Nephron (organoid): ENCODE measurements at regions not wholly inside any gene's neighbourhood (a gene's known extent, or its start where the extent isn't known, plus 50 kb on each side); places are given as distances from the start of the nearest gene placed in this dataset.

ENCODE experiments used
- H3K27ac Mint-ChIP-seq, 3 experiments: 2 replicates each; pipeline ENCODE4 v1.8.0; 2020; ENCODE audit warnings: mixed read lengths in 3 of 3, mild to moderate bottlenecking in 2 of 3, moderate library complexity in 1 of 3
- H3K27me3 Mint-ChIP-seq: 2 replicates; pipeline ENCODE4 v1.8.0; 2021; ENCODE audit warnings: low read depth, mild to moderate bottlenecking, moderate library complexity, mixed read lengths
- H3K36me3 Mint-ChIP-seq: 2 replicates; pipeline ENCODE4 v1.8.0; 2020; ENCODE audit warnings: low read depth, mixed read lengths
- H3K4me1 Mint-ChIP-seq: 2 replicates; pipeline ENCODE4 v1.8.0; 2020; ENCODE audit warnings: mixed read lengths
- H3K4me3 Mint-ChIP-seq, 3 experiments: 2 replicates each; pipeline ENCODE4 v1.8.0; 2020; ENCODE audit warnings: mild to moderate bottlenecking in 3 of 3, mixed read lengths in 3 of 3, moderate library complexity in 2 of 3
- H3K9me3 Mint-ChIP-seq: 2 replicates; pipeline ENCODE4 v1.8.0; 2020; ENCODE audit warnings: mixed read lengths
- TF ChIP-seq, protein P1 (sequence below), 3 experiments: fragments of 200-600 bp; sonication (generic); IDR thresholded peaks; one replicate each; pipeline ENCODE4 v1.5.0; 2021; ENCODE audit warnings: antibody characterized with exemption in 3 of 3; ENCODE audit not compliant: unreplicated experiment in 3 of 3

DNA sequence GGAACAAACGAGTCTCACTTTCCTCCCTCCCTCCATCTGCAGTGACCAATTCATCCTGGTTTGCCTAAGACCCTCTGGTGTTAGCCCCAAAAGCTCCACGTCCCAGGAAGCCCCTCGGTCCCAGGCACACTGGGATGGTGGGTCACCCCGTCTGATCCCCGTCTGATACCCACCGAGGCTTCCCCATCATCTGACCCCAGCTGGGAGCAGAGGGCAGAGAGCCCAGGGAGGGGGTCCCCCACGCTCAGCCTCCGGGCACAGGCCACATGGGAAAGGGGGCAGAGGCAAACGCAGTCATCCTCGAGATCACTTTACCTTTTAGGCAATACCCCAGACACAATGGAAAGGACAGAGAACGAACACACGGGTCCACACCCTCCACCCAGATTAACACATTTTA is 291.6 kb upstream of the PPP2R2D start:
- Mint-ChIP-seq H3K9me3 (peaks cover 19% of the 10 kb centered on the region), H3K36me3 (peaks cover 3% of the 10 kb centered on the region), H3K4me3 (no peak overlapping the region), H3K27ac (no peak overlapping the region), H3K4me1 (no peaks in the 10 kb centered on the region), H3K27me3 (peaks cover 12% of the 10 kb centered on the region)
- TF ChIP-seq, protein P1, sequence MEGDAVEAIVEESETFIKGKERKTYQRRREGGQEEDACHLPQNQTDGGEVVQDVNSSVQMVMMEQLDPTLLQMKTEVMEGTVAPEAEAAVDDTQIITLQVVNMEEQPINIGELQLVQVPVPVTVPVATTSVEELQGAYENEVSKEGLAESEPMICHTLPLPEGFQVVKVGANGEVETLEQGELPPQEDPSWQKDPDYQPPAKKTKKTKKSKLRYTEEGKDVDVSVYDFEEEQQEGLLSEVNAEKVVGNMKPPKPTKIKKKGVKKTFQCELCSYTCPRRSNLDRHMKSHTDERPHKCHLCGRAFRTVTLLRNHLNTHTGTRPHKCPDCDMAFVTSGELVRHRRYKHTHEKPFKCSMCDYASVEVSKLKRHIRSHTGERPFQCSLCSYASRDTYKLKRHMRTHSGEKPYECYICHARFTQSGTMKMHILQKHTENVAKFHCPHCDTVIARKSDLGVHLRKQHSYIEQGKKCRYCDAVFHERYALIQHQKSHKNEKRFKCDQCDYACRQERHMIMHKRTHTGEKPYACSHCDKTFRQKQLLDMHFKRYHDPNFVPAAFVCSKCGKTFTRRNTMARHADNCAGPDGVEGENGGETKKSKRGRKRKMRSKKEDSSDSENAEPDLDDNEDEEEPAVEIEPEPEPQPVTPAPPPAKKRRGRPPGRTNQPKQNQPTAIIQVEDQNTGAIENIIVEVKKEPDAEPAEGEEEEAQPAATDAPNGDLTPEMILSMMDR (IDR thresholded peaks at IDR 0.05; ENCODE audit: unreplicated experiment in 3 of 3), result no peak

DNA sequence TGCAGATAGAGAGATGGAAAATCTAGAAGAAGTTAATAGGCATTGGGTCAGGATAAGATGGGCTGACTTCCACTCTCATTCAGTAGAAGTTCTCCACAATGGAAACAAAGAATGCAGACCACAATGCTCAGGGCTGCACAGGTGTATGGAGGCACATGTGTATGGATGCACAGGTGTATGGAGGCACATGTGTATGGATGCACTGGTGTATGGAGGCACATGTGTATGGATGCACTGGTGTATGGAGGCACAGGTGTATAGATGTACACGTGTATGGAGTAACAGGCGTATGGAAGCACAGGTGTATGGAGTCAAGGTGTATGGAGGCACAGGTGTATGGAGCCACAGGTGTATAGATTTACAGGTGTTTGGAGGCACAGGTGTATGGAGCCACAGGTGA is 285.7 kb upstream of the PPP2R2D start:
- Mint-ChIP-seq H3K4me1 (no peaks in the 10 kb centered on the region), H3K27me3 (peaks cover 20% of the 10 kb centered on the region), H3K27ac (no peak overlapping the region), H3K4me3 (no peak overlapping the region), H3K36me3 (no peaks in the 10 kb centered on the region), H3K9me3 (no peaks in the 10 kb centered on the region)
- TF ChIP-seq, protein P1 (IDR thresholded peaks at IDR 0.05; ENCODE audit: unreplicated experiment in 3 of 3), result no peak

DNA sequence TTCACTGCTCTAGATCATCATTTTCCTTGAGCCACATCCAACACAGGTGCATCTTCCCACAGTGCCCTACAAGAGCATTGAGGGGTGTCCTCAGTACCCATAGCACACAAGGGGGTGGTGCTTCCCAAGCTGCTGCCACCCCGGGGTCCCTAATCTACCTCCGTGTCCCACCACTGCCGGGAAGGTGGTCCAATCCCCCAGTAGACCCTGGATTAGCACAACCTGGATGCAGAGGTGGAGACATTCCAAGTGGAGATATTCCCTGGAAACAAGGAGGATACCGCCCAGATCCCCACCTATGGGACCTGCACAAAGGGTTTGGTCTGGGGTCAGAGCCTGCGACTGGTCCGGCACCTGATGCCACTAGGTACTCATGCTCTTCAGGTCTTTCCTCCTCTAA is 284.8 kb upstream of the PPP2R2D start:
- TF ChIP-seq, protein P1 (IDR thresholded peaks at IDR 0.05; ENCODE audit: unreplicated experiment in 3 of 3), result no peak
- no peaks in the 10 kb centered on the region for H3K4me1 Mint-ChIP-seq
- H3K9me3 Mint-ChIP-seq, result no peaks in the 10 kb centered on the region
- H3K27ac Mint-ChIP-seq, result no peak overlapping the region
- no peaks in the 10 kb centered on the region for H3K36me3 Mint-ChIP-seq
- H3K4me3 Mint-ChIP-seq, result no peak overlapping the region
- H3K27me3 Mint-ChIP-seq, result peaks cover 20% of the 10 kb centered on the region

DNA sequence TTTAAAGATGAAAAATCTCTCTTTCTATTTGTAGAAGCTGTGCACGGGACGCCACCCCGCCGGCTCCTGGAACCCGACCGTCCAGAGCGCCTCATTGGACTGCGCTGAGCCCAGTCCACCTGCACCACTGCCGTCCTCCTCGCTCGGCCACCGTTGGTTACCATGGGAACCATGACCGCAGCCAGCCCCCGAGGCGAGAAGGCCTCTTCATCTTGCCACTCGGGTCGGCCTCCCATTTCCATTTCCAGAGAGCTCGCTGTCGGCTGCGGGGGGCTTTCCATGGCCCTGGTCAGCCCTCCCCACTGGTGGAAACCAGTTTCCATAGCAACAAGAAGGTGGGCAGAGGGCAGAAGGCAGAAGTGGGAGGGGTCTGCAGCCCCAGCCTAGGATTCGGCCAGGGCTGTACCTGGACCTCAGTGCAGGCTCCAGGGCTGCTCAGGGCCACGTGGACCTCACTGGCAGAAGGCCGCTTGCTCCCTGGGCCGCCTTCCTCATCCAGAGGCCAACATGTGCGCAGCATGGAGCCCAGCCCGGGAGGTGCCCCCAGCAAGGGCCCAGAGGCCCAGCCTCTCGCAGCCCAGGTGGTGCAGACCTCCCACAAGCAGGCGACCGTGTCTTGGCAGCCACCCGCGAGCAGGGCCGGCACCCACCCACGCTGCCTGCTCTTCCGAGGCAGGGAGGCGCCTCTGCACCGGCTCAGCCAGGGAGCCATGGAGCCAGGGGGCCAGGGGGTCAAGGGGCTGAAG is 283.5 kb upstream of the PPP2R2D start:
- H3K27ac Mint-ChIP-seq, result no peak overlapping the region
- H3K4me1 Mint-ChIP-seq, result no peaks in the 10 kb centered on the region
- no peaks in the 10 kb centered on the region for H3K9me3 Mint-ChIP-seq
- H3K36me3 Mint-ChIP-seq, result no peaks in the 10 kb centered on the region
- TF ChIP-seq, protein P1 (IDR thresholded peaks at IDR 0.05; ENCODE audit: unreplicated experiment in 3 of 3), result no peak
- H3K4me3 Mint-ChIP-seq, result no peak overlapping the region
- H3K27me3 Mint-ChIP-seq, result peaks cover 17% of the 10 kb centered on the region

DNA sequence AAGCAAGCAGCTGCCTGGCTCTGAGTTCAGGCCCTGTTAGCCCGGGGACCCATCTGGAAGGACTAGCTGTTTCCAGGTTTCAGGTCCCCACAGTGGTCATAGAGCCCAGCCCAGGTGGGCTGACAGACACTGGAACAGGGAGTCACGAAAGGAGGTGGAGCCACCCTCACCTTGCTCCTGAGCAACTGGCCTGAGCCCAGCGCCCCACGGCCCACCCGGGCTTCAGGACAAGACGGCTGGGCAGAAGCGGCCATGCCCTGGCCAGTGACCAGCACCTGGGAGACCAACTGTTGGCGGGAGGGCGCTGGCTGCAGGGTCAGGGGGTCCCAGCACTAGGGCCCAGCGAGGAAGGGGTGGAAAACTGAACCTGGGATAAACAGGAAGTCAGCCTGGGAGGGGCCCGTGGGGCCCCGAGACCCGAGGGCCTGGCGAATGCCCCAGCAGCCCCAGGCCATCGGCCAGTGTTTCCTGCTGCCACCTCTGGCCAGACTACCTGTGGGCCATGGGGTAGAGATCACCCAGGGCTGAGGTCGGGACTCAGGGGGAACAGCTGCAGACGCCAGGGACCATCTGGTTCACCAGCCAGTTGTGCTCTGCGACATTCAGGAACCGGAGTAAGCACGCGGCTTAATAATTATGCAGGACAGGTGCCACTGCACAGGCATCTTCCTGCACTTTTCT is 282.1 kb upstream of the PPP2R2D start:
- H3K27ac Mint-ChIP-seq, result no peak overlapping the region
- no peak overlapping the region for H3K4me3 Mint-ChIP-seq
- peaks cover 9% of the 10 kb centered on the region for H3K27me3 Mint-ChIP-seq
- TF ChIP-seq, protein P1 (IDR thresholded peaks at IDR 0.05; ENCODE audit: unreplicated experiment in 3 of 3), result no peak
- no peaks in the 10 kb centered on the region for H3K36me3 Mint-ChIP-seq
- H3K9me3 Mint-ChIP-seq, result no peaks in the 10 kb centered on the region
- H3K4me1 Mint-ChIP-seq, result no peaks in the 10 kb centered on the region

DNA sequence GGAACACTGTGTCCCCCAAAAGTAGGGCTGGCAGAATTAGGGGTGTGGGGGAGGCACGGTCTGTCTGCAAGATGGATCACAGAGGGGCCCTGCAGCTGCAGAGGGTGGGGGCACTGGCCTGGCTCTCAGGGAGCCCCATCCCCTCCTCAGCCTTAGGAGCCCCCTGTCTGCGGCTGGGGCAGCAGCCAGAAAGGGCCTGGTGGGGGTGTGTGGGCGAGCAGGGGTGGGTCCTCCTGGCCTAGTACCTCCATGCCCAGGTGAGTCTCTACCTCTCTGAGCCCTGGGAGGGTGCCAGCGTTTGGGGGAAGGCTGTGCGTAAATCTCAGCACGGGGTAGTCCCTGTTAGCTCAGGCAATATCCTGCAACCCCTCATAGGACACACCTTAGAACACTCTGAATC is 280.5 kb upstream of the PPP2R2D start:
- Mint-ChIP-seq H3K4me3 (no peak overlapping the region), H3K27ac (no peak overlapping the region), H3K4me1 (no peaks in the 10 kb centered on the region), H3K27me3 (peaks cover 4% of the 10 kb centered on the region), H3K9me3 (no peaks in the 10 kb centered on the region), H3K36me3 (no peaks in the 10 kb centered on the region)
- TF ChIP-seq, protein P1 (IDR thresholded peaks at IDR 0.05; ENCODE audit: unreplicated experiment in 3 of 3), result no peak
